Erythroblast (primary cell): ENCODE measurements at regions not wholly inside any gene's neighbourhood (a gene's known extent, or its start where the extent isn't known, plus 50 kb on each side); places are given as distances from the start of the nearest gene placed in this dataset.

ENCODE experiments used
- DNase-seq, 2 experiments: peaks; one replicate each; lab custom pipeline; 2025; lab: John Stamatoyannopoulos, UW
- GATA1 ChIP-seq: IDR thresholded peaks from 2 replicates; pipeline ENCODE4 v1.6.1; 2011; ENCODE audit warnings: low read depth, mild to moderate bottlenecking, control low read depth, low read length, moderate library complexity
- POLR2A ChIP-seq: IDR thresholded peaks from 2 replicates; pipeline ENCODE4 v1.6.1; 2011; ENCODE audit warnings: mild to moderate bottlenecking, low read length

GRCh38 chr5:98397081-98397480 is 376.4 kb upstream of the RGMB start:
- DNase-seq = no peak
- TF ChIP-seq GATA1 (no peak), POLR2A (no peak)

GRCh38 chr5:98398465-98398864 is 375.0 kb upstream of the RGMB start:
- TF ChIP-seq POLR2A = no peak
- no peak for TF ChIP-seq GATA1

GRCh38 chr5:98401656-98402055 is 371.8 kb upstream of the RGMB start:
- no peak for DNase-seq
- TF ChIP-seq GATA1 (no peak), POLR2A (no peak)

More at GRCh38 chr5:98398465-98398864, 375.0 kb upstream of the RGMB start:
- DNase-seq = no peak

- TF ChIP-seq POLR2A (no peak), GATA1 (no peak)
- DNase-seq = no peak
Measured at GRCh38 chr5:98402130-98402529, 371.3 kb upstream of the RGMB start.

- TF ChIP-seq GATA1 (no peak), POLR2A (no peak)
- DNase-seq = no peak
Measured at GRCh38 chr5:98403131-98403530, 370.3 kb upstream of the RGMB start.

GRCh38 chr5:98414938-98415337 is 358.5 kb upstream of the RGMB start:
- TF ChIP-seq POLR2A = no peak
- no peak for TF ChIP-seq GATA1
- DNase-seq = no peak

GRCh38 chr5:98415663-98416062 is 357.8 kb upstream of the RGMB start:
- TF ChIP-seq POLR2A = no peak
- TF ChIP-seq GATA1 = no peak
- DNase-seq = no peak

GRCh38 chr5:98416541-98416940 is 356.9 kb upstream of the RGMB start:
- no peak for DNase-seq

GRCh38 chr5:98419825-98420224 is 353.6 kb upstream of the RGMB start:
- no peak for TF ChIP-seq GATA1
- TF ChIP-seq POLR2A = no peak
- no peak for DNase-seq

More at GRCh38 chr5:98416541-98416940, 356.9 kb upstream of the RGMB start:
- TF ChIP-seq POLR2A = no peak
- no peak for TF ChIP-seq GATA1

- TF ChIP-seq POLR2A (no peak), GATA1 (no peak)
- no peak for DNase-seq
Measured at GRCh38 chr5:98424681-98425450, 348.6 kb upstream of the RGMB start.

- TF ChIP-seq POLR2A (no peak), GATA1 (no peak)
Measured at GRCh38 chr5:98425640-98426039, 347.8 kb upstream of the RGMB start.

GRCh38 chr5:98428806-98429205 is 344.7 kb upstream of the RGMB start:
- TF ChIP-seq GATA1 = no peak
- TF ChIP-seq POLR2A = no peak
- no peak for DNase-seq

More at GRCh38 chr5:98425640-98426039, 347.8 kb upstream of the RGMB start:
- no peak for DNase-seq

GRCh38 chr5:98432378-98432777 is 341.1 kb upstream of the RGMB start:
- DNase-seq = no peak
- TF ChIP-seq GATA1 (no peak), POLR2A (no peak)

- no peak for TF ChIP-seq POLR2A
- TF ChIP-seq GATA1 = no peak
Measured at GRCh38 chr5:98433022-98433421, 340.4 kb upstream of the RGMB start.

GRCh38 chr5:98433673-98434072 is 339.8 kb upstream of the RGMB start:
- no peak for DNase-seq
- no peak for TF ChIP-seq GATA1
- TF ChIP-seq POLR2A = no peak

More at GRCh38 chr5:98433022-98433421, 340.4 kb upstream of the RGMB start:
- DNase-seq = no peak
